ENCODE measurements at regions not wholly inside any gene's neighbourhood (a gene's known extent, or its start where the extent isn't known, plus 50 kb on each side); places are given as distances from the start of the nearest gene placed in this dataset.
"Not testable (repeated sequence)": the region's sequence is repeated elsewhere in the genome, so short reads cannot be mapped to it uniquely, and the experiment has no call there.

DNA sequence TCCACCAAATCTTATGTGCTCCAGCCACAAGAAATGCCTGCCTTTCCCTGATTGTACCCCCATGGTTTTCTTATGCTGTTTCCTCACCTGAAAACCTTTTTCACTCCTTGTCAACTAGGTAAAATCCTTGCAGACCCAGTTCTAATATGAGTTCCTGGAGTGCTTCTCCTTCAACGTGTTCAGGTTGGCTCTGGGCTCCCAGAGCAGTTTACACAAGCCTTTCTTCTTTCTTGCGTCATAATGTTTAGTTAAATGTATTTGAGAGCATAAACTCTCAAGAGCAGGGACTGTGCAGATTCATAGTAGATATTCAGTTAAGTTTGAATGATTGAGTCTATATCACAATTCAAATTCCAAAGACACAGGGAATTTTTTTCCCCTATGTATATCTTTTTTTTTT is 484.8 kb upstream of the CCDC196 start:
- in situ Hi-C loops (cut with HindIII; ENCODE audit: low sequenced_read_pairs), result no loop called here

GRCh38 chr14:66003082-66003730 is 483.0 kb upstream of the CCDC196 start:
- in situ Hi-C loops (cut with HindIII; ENCODE audit: low sequenced_read_pairs), result no loop called here

GRCh38 chr14:66005900-66006434 is 480.2 kb upstream of the CCDC196 start:
- in situ Hi-C loops (cut with HindIII; ENCODE audit: low sequenced_read_pairs), result no loop called here

GRCh38 chr14:66008631-66009030 is 477.5 kb upstream of the CCDC196 start:
- in situ Hi-C loops (cut with HindIII; ENCODE audit: low sequenced_read_pairs), result no loop called here

GRCh38 chr14:66009089-66009488 is 477.1 kb upstream of the CCDC196 start:
- in situ Hi-C loops (cut with HindIII; ENCODE audit: low sequenced_read_pairs), result no loop called here

DNA sequence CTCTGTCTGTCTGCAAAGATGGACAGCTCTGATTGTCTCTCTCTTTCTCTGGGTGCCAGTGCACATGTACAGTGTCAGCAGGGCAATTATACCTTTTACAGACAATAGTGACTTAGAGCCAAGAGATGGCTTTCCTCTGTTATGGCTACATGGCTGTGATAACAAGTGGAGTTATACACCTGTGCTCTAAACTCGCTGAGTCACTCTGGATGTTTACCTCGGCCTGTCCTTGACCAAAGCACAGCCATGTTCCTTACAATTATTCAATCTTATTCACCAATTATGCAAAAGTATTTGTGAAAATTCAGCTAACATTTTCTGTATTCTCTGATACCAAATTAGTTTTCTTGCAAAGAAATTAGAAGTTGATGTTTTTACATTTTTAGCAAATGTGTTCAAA is 475.5 kb upstream of the CCDC196 start:
- in situ Hi-C loops (cut with HindIII; ENCODE audit: low sequenced_read_pairs), result no loop called here

- in situ Hi-C loops (cut with HindIII; ENCODE audit: low sequenced_read_pairs), result no loop called here
Observed at GRCh38 chr14:66011855-66012254, 474.3 kb upstream of the CCDC196 start.

- in situ Hi-C loops (cut with HindIII; ENCODE audit: low sequenced_read_pairs), result not testable (repeated sequence)
Observed at GRCh38 chr14:66013607-66014006, 472.6 kb upstream of the CCDC196 start.

DNA sequence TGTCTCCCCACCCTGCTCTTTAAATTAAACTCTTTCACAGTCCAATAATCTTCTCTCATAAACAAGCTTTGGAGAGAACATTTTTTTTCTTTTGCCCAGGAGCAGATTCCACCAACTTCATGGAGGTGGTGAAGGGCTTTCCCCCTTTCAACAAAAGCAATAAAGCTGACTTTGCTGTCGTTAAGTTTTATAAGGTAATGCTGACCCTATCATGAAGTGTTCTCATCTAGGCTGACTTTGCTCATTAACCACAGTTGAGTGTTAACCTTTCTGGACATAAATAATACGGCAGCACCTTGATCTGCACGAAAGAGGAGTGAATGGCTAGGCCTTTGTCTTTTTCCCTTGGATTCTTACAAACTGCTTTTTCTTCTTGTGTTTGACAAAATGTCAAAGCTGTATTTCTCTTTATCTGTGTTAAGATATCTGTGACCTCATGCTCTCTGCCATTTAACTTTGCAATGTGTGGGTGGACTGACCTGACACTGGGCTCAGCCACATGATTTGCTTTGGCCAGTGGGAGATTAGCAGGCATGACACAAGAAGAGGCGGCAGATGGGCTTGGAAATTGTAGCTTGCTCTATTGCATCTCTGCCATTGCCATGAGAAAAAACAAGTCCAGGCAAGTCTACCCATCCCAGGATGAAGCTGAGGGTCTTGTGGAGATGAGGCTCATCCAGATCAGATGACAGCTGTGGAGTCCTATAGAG is 470.9 kb upstream of the CCDC196 start:
- in situ Hi-C loops (cut with HindIII; ENCODE audit: low sequenced_read_pairs), result no loop called here

DNA sequence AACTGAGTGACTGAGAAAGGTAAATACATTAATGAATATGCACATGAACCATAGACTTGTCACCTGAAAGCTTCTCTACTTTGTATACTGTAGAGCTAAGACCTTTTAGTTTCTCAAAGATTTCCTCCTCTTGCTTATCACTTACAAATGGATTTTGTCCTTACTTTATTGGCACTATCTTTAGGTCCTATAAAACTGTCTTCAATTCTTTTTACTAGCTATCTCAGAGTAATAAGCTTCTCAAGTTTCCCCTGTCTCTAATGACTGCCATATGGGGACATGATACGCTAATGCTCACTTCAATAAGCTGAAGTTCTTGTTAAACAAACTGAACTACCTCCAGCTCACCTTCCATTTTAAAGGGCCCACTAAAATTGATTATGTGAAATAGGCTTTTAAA is 468.2 kb upstream of the CCDC196 start:
- in situ Hi-C loops (cut with HindIII; ENCODE audit: low sequenced_read_pairs), result no loop called here

DNA sequence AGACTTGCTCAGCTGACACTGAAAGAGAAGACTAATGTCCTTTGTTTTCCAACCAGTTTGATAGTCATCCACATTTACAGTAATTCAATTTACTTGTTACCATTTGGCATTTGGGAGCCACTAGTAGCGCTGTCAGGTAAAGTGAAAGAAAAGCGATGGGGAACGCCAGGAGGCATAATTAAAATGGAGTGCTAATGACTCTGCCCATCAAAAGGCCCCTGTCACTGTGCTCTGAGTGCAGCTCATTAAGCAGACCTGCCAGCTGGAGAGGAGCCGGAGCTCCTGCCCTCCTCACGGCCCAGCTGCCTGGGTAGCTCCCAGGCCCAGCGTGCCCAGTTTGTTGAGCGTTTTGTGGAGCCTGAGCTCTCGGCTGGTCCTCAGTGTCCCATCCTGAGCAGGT is 463.6 kb upstream of the CCDC196 start:
- in situ Hi-C loops (cut with HindIII; ENCODE audit: low sequenced_read_pairs), result no loop called here

DNA sequence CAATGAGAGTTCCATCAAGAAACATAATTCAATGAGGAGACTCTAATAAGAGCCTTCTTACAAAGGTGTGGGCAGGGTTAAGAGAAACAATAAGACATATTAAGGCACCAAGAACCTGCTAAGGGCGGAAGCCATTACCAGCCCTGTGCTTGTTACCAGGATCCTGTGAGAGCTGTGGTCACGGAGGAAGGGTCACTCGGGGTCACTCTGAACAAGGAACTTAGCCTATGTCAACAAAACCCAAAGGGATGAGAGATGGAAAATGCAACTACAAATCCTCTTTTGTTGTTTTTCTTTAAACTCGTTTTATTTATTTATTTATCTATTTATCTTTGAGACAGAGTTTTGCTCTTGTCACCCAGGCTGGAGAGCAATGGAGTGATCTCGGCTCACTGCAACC is 460.4 kb upstream of the CCDC196 start:
- in situ Hi-C loops (cut with HindIII; ENCODE audit: low sequenced_read_pairs), result no loop called here

DNA sequence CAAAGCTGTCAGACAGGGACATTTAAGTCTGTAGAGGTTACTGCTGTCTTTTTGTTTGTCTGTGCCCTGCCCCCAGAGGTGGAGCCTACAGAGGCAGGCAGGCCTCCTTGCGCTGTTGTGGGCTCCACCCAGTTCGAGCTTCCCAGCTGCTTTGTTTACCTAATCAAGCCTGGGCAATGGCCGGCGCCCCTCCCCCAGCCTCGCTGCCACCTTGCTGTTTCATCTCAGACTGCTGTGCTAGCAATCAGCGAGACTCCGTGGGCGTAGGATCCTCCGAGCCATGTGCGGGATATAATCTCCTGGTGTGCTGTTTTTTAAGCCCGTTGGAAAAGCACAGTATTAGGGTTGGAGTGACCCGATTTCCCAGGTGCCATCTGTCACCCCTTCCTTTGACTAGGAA is 454.2 kb upstream of the CCDC196 start:
- in situ Hi-C loops (cut with HindIII; ENCODE audit: low sequenced_read_pairs), result not testable (repeated sequence)

- in situ Hi-C loops (cut with HindIII; ENCODE audit: low sequenced_read_pairs), result no loop called here
Observed at GRCh38 chr14:66032800-66033199, 453.4 kb upstream of the CCDC196 start.

GRCh38 chr14:66036547-66036946 is 449.6 kb upstream of the CCDC196 start:
- in situ Hi-C loops (cut with HindIII; ENCODE audit: low sequenced_read_pairs), result no loop called here

GRCh38 chr14:66037361-66037760 is 448.8 kb upstream of the CCDC196 start:
- in situ Hi-C loops (cut with HindIII; ENCODE audit: low sequenced_read_pairs), result no loop called here

- in situ Hi-C loops (cut with HindIII; ENCODE audit: low sequenced_read_pairs), result no loop called here
Observed at GRCh38 chr14:66038212-66038611, 448.0 kb upstream of the CCDC196 start.

- in situ Hi-C loops (cut with HindIII; ENCODE audit: low sequenced_read_pairs), result no loop called here
Observed at GRCh38 chr14:66038618-66039017, 447.6 kb upstream of the CCDC196 start.

DNA sequence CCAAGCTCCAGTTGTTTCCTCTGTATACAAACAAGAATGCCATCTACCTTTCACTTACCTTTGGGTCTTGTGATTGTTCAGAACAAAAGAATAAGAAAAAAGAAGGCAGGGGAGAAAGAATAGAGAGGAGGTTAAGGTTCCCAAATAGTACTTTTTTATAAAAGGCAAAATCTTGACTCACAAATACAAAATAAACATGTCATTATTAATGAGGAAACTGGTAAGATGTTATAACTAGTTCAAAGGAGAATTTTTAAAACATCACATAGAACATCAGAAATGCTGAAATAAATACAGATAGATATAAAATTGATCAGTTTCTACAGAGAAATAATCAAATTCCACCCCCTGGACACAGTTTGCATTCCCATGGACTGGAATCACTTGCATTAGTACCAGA is 446.7 kb upstream of the CCDC196 start:
- in situ Hi-C loops (cut with HindIII; ENCODE audit: low sequenced_read_pairs), result no loop called here

DNA sequence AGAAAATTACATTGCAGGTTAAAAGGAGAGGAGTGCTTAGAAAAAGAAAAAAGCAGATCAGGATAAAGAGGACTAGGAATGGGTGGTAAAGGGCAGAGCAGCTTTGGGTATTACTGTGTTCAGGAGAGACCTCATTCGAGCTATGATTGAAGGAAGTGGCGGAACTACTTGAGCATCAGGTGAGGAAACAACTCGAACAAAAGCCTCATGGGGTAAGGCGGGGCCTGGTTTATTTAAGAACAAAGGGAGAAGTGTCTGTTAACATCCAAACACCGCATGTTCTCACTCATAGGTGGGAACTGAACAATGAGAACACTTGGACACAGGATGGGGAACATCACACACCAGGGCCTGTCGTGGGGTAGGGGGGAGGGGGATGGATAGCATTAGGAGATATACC is 444.6 kb upstream of the CCDC196 start:
- in situ Hi-C loops (cut with HindIII; ENCODE audit: low sequenced_read_pairs), result no loop called here

DNA sequence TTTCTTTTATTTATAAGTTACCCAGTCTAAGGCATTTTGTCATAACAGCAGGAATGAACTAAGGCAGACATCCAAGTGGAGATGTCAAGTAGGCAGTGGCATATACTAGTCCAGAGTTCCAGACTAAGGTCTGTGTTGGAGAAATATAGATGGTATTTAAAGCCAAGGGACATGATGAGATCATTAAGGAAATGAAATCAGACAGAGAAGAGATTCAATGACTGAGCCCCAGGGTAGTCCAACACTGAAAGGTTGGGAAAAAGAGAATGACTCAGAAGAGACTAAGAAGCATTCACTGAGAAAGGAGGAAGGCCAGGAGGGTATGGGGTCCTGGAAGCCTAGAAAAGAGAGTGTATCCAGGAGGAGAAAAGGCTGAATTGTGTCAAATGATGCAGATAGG is 442.2 kb upstream of the CCDC196 start:
- in situ Hi-C loops (cut with HindIII; ENCODE audit: low sequenced_read_pairs), result no loop called here

DNA sequence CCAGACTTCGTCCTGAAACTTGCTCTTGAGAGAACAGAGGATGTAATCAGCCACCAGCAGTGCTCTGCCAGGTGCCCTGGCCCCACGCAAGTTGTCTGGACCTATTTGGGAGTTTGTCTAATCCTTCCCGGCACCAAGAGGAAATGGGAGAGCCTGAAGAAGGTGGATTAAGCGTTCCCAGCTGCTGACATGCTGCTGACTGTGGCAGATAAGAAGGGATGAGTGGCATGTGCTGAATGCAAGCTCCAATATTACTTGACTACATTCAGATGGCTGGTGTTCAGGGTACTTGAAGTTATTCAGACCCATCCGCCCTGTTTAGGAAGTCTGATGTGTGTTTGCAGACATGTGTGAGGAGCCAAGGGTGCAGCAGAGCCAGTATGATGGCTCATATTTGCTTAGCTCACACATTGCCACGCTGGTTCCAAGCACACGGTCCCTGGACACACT is 440.6 kb upstream of the CCDC196 start:
- in situ Hi-C loops (cut with HindIII; ENCODE audit: low sequenced_read_pairs), result no loop called here

Measured in DLD1 (cell line).